ENCODE measurements at regions not wholly inside any gene's neighbourhood (a gene's known extent, or its start where the extent isn't known, plus 50 kb on each side); places are given as distances from the start of the nearest gene placed in this dataset.

DNA sequence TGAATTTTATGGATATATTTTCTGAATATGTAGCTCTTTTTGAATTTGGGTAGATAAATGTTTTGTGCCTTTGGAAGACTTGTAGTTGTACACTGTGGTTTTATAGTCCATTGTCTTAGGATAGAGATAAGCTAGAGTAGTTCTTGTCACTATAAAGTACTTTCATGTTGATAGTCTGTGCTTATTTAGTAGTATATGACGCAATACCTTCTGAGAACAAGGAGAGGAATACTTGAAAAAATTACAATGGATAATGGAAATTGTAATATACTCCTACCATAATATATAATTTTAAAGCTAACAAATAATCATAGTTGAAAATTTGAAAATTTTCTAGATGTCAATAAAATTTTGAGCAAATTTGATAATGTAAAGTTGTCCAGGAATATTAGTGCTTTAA lies 664.0 kb downstream of the TLE4 start:
- H3K36me3 ChIP-seq (ENCODE audit: control insufficient read depth in 3 of 3, insufficient read depth in 2 of 3, low read depth in 1 of 3, low read length in 3 of 3) = no peaks in the 10 kb centered on the region
- FAIRE-seq (no peak), DNase-seq (no peak)
- no peaks in the 10 kb centered on the region for H3K4me1 ChIP-seq (ENCODE audit: control insufficient read depth in 3 of 3, insufficient read depth in 2 of 3, low read depth in 1 of 3, low read length in 2 of 3)
- WGBS, 3 donors = 71 to 91% (median 90%) methylated on average over 1 of the region's 1 CpG
- H3K4me3 ChIP-seq (ENCODE audit: low read depth in 1 of 3, low read length in 3 of 3) = no peak overlapping the region
- H3K9me3 ChIP-seq (ENCODE audit: control insufficient read depth in 2 of 2, insufficient read depth in 1 of 2, low read depth in 1 of 2, low read length in 1 of 2) = peaks cover 2 to 14% of the 10 kb centered on the region in 2 donors
- no peaks in the 10 kb centered on the region for H3K27me3 ChIP-seq (ENCODE audit: control insufficient read depth in 3 of 3, insufficient read depth in 3 of 3, low read length in 3 of 3)
- no peak overlapping the region for H3K27ac ChIP-seq (ENCODE audit: low read depth in 1 of 3, low read length in 2 of 3)

DNA sequence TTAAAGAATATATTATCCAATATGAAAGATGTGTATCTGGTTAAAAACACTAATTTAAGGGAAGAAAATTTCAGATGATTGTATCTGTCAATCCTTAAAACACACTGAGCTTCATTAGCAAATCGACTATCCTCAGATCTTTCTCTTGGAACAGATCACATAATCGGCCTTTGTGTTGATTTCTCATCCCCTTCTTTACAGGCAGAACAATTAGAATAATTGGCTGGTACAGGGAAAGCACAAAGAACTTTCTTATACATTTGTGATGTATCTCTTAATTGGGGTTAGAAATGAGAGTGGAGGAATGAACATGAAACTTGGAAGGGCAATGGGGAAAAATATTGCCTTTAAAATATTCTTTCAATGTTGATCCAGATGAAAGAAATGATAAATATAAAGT lies 662.1 kb downstream of the TLE4 start:
- Histone ChIP-seq H3K9me3 (ENCODE audit: control insufficient read depth in 2 of 2, insufficient read depth in 1 of 2, low read depth in 1 of 2, low read length in 1 of 2) (peaks cover 2 to 14% of the 10 kb centered on the region in 2 donors), H3K36me3 (ENCODE audit: control insufficient read depth in 3 of 3, insufficient read depth in 2 of 3, low read depth in 1 of 3, low read length in 3 of 3) (no peaks in the 10 kb centered on the region), H3K4me3 (ENCODE audit: low read depth in 1 of 3, low read length in 3 of 3) (no peak overlapping the region), H3K27me3 (ENCODE audit: control insufficient read depth in 3 of 3, insufficient read depth in 3 of 3, low read length in 3 of 3) (no peaks in the 10 kb centered on the region), H3K27ac (ENCODE audit: low read depth in 1 of 3, low read length in 2 of 3) (no peak overlapping the region), H3K4me1 (ENCODE audit: control insufficient read depth in 3 of 3, insufficient read depth in 2 of 3, low read depth in 1 of 3, low read length in 2 of 3) (no peaks in the 10 kb centered on the region)
- DNase-seq (no peak), FAIRE-seq (no peak)
- WGBS, 3 donors = 61 to 72% (median 61%) methylated on average over 2 of the region's 2 CpGs

- WGBS, 3 donors = 61 to 93% (median 62%) methylated on average over 1 of the region's 1 CpG
- Histone ChIP-seq H3K9me3 (ENCODE audit: control insufficient read depth in 2 of 2, insufficient read depth in 1 of 2, low read depth in 1 of 2, low read length in 1 of 2) (peaks cover 2 to 10% of the 10 kb centered on the region in 2 donors), H3K27me3 (ENCODE audit: control insufficient read depth in 3 of 3, insufficient read depth in 3 of 3, low read length in 3 of 3) (no peaks in the 10 kb centered on the region), H3K4me1 (ENCODE audit: control insufficient read depth in 3 of 3, insufficient read depth in 2 of 3, low read depth in 1 of 3, low read length in 2 of 3) (no peaks in the 10 kb centered on the region), H3K4me3 (ENCODE audit: low read depth in 1 of 3, low read length in 3 of 3) (no peak overlapping the region), H3K36me3 (ENCODE audit: control insufficient read depth in 3 of 3, insufficient read depth in 2 of 3, low read depth in 1 of 3, low read length in 3 of 3) (no peaks in the 10 kb centered on the region), H3K27ac (ENCODE audit: low read depth in 1 of 3, low read length in 2 of 3) (no peak overlapping the region)
- DNase-seq (no peak), FAIRE-seq (no peak)
Observed at GRCh38 chr9:80233102-80233843, 661.5 kb downstream of the TLE4 start.

DNA sequence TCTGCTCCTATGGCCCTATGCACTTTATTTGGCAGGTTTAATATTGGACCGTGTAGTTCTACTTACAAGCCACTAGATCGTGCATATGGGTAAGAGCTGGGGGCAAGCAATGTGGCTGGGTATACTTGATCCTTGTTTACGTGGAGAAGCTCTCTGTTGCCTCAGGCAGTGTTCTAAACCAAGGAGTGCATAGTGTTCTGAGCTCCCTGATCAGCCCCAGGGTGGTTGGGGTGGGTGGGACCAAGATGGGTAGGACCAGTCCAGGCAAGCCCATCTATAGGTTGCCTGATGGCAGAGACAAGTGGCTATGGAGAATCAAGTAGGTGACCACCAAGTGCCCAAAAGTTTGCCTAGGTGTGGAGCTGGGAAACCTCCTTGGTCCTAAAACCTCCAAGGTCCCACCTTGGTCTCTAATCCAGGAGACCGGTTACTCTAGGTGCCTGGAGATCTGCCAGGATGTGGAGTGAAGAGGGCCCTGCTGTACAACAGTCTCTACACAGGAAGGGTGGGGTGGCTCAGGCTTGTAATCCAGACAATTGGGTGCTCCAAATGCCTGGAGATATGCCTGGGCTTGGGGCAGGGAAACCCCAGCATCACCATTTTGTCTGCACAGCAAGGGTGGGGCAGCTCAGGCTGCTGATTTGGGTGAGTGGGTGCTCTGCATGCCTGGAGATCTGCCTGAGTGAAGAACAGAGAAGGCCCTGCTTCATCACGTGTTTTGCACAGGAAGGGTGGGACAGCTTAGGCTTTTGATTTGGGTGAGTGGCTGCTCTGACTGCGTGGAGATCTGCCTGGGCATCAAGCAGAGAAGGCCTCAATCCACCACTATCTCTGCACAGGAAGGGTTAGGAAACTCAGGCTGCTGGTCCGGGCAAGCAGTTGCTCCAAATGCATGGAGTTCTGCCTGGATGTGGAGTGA lies 659.8 kb downstream of the TLE4 start:
- Histone ChIP-seq H3K4me3 (ENCODE audit: low read depth in 1 of 3, low read length in 3 of 3) (no peak overlapping the region), H3K27me3 (ENCODE audit: control insufficient read depth in 3 of 3, insufficient read depth in 3 of 3, low read length in 3 of 3) (no peaks in the 10 kb centered on the region), H3K36me3 (ENCODE audit: control insufficient read depth in 3 of 3, insufficient read depth in 2 of 3, low read depth in 1 of 3, low read length in 3 of 3) (no peaks in the 10 kb centered on the region), H3K4me1 (ENCODE audit: control insufficient read depth in 3 of 3, insufficient read depth in 2 of 3, low read depth in 1 of 3, low read length in 2 of 3) (no peaks in the 10 kb centered on the region), H3K27ac (ENCODE audit: low read depth in 1 of 3, low read length in 2 of 3) (no peak overlapping the region), H3K9me3 (ENCODE audit: control insufficient read depth in 2 of 2, insufficient read depth in 1 of 2, low read depth in 1 of 2, low read length in 1 of 2) (peaks cover 2 to 5% of the 10 kb centered on the region in 2 donors)
- WGBS, 3 donors = 77 to 81% (median 79%) methylated on average over 7 of the region's 7 CpGs
- FAIRE-seq (no peak), DNase-seq (no peak)

DNA sequence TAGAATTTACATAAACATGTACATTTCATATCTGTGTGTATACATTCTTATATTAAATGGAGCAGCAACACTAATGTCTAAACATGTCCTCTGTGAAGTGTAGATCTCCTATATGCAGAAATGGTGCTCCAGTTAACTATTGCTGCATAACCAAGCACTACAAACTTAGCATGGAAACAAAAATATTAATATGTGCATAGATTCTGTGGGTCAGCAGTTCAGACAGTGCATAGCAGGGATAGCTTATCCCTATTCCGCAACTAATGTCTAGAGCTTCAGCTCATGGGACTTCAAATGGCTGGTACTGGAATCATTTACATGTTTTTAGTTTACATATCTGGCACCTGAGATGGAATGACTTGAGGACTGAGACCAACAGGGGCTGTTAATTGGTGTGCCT lies 652.1 kb downstream of the TLE4 start:
- no peak overlapping the region for H3K27ac ChIP-seq (ENCODE audit: low read depth in 1 of 3, low read length in 2 of 3)
- H3K4me3 ChIP-seq (ENCODE audit: low read depth in 1 of 3, low read length in 3 of 3) = no peak overlapping the region
- WGBS, 3 donors = 96 to 98% (median 96%) methylated on average over 1 of the region's 1 CpG
- FAIRE-seq = no peak
- no peak for DNase-seq
- H3K27me3 ChIP-seq (ENCODE audit: control insufficient read depth in 3 of 3, insufficient read depth in 3 of 3, low read length in 3 of 3) = no peaks in the 10 kb centered on the region
- no peaks in the 10 kb centered on the region for H3K4me1 ChIP-seq (ENCODE audit: control insufficient read depth in 3 of 3, insufficient read depth in 2 of 3, low read depth in 1 of 3, low read length in 2 of 3)
- no peaks in the 10 kb centered on the region for H3K36me3 ChIP-seq (ENCODE audit: control insufficient read depth in 3 of 3, insufficient read depth in 2 of 3, low read depth in 1 of 3, low read length in 3 of 3)
- H3K9me3 ChIP-seq (ENCODE audit: control insufficient read depth in 2 of 2, insufficient read depth in 1 of 2, low read depth in 1 of 2, low read length in 1 of 2) = peaks cover 0 to 3% of the 10 kb centered on the region in 2 donors

- Histone ChIP-seq H3K36me3 (ENCODE audit: control insufficient read depth in 3 of 3, insufficient read depth in 2 of 3, low read depth in 1 of 3, low read length in 3 of 3) (no peaks in the 10 kb centered on the region), H3K4me1 (ENCODE audit: control insufficient read depth in 3 of 3, insufficient read depth in 2 of 3, low read depth in 1 of 3, low read length in 2 of 3) (no peaks in the 10 kb centered on the region), H3K9me3 (ENCODE audit: control insufficient read depth in 2 of 2, insufficient read depth in 1 of 2, low read depth in 1 of 2, low read length in 1 of 2) (peaks cover 0 to 3% of the 10 kb centered on the region in 2 donors), H3K27ac (ENCODE audit: low read depth in 1 of 3, low read length in 2 of 3) (no peak overlapping the region), H3K4me3 (ENCODE audit: low read depth in 1 of 3, low read length in 3 of 3) (no peak overlapping the region), H3K27me3 (ENCODE audit: control insufficient read depth in 3 of 3, insufficient read depth in 3 of 3, low read length in 3 of 3) (no peaks in the 10 kb centered on the region)
- whole genome bisulfite sequencing, 3 donors = 76 to 83% (median 79%) methylated on average over 3 of the region's 3 CpGs
- FAIRE-seq (no peak), DNase-seq (no peak)
Observed at GRCh38 chr9:80222466-80223169, 650.9 kb downstream of the TLE4 start.

- FAIRE-seq (no peak), DNase-seq (no peak)
- H3K27me3 ChIP-seq (ENCODE audit: control insufficient read depth in 3 of 3, insufficient read depth in 3 of 3, low read length in 3 of 3) = no peaks in the 10 kb centered on the region
- 50 to 75% (median 60%) methylated on average over 6 of the region's 6 CpGs for WGBS, 3 donors
- no peaks in the 10 kb centered on the region for H3K4me1 ChIP-seq (ENCODE audit: control insufficient read depth in 3 of 3, insufficient read depth in 2 of 3, low read depth in 1 of 3, low read length in 2 of 3)
- no peak overlapping the region for H3K27ac ChIP-seq (ENCODE audit: low read depth in 1 of 3, low read length in 2 of 3)
- H3K36me3 ChIP-seq (ENCODE audit: control insufficient read depth in 3 of 3, insufficient read depth in 2 of 3, low read depth in 1 of 3, low read length in 3 of 3) = no peaks in the 10 kb centered on the region
- no peak overlapping the region for H3K4me3 ChIP-seq (ENCODE audit: low read depth in 1 of 3, low read length in 3 of 3)
- H3K9me3 ChIP-seq (ENCODE audit: control insufficient read depth in 2 of 2, insufficient read depth in 1 of 2, low read depth in 1 of 2, low read length in 1 of 2) = peaks cover 2 to 6% of the 10 kb centered on the region in 2 donors
Observed at GRCh38 chr9:80218328-80218727, 646.6 kb downstream of the TLE4 start.

- peaks cover 0 to 2% (median 0%) of the 10 kb centered on the region in 3 donors for H3K27me3 ChIP-seq (ENCODE audit: control insufficient read depth in 3 of 3, insufficient read depth in 3 of 3, low read length in 3 of 3)
- H3K4me1 ChIP-seq (ENCODE audit: control insufficient read depth in 3 of 3, insufficient read depth in 2 of 3, low read depth in 1 of 3, low read length in 2 of 3) = no peaks in the 10 kb centered on the region
- WGBS, 3 donors = 93 to 95% (median 94%) methylated on average over 8 of the region's 8 CpGs
- no peak overlapping the region for H3K4me3 ChIP-seq (ENCODE audit: low read depth in 1 of 3, low read length in 3 of 3)
- H3K27ac ChIP-seq (ENCODE audit: low read depth in 1 of 3, low read length in 2 of 3) = no peak overlapping the region
- no peaks in the 10 kb centered on the region for H3K36me3 ChIP-seq (ENCODE audit: control insufficient read depth in 3 of 3, insufficient read depth in 2 of 3, low read depth in 1 of 3, low read length in 3 of 3)
- FAIRE-seq = no peak
- no peak for DNase-seq
- H3K9me3 ChIP-seq (ENCODE audit: control insufficient read depth in 2 of 2, insufficient read depth in 1 of 2, low read depth in 1 of 2, low read length in 1 of 2) = peaks cover 2 to 27% of the 10 kb centered on the region in 2 donors
Observed at GRCh38 chr9:80213613-80214012, 641.8 kb downstream of the TLE4 start.
